Transverse colon (tissue), 4 donors: ENCODE measurements at regions not wholly inside any gene's neighbourhood (a gene's known extent, or its start where the extent isn't known, plus 50 kb on each side); places are given as distances from the start of the nearest gene placed in this dataset.

Experiments used
- DNase-seq: peaks from one replicate; pipeline ENCODE4 v3.0.0-alpha.2; 2019
- H3K27ac ChIP-seq, 4 donors: fragments of 200-600 bp; sonication (generic); 2 replicates each; pipeline ENCODE4 v1.5.1; 2016 to 2018; ENCODE audit warnings: inconsistent platforms in 4 of 4
- H3K27me3 ChIP-seq: fragments of 200-600 bp; sonication (generic); 2 replicates; pipeline ENCODE4 v1.5.1; 2017; ENCODE audit warnings: inconsistent platforms
- H3K36me3 ChIP-seq, 4 donors: fragments of 200-600 bp; sonication (generic); 2 replicates each; pipeline ENCODE4 v1.5.1; 2017 to 2019; ENCODE audit warnings: inconsistent platforms in 4 of 4
- H3K4me1 ChIP-seq, 4 donors: fragments of 200-600 bp; sonication (generic); 2 replicates each; pipeline ENCODE4 v1.5.1; 2017 to 2020; ENCODE audit warnings: inconsistent platforms in 4 of 4
- H3K4me3 ChIP-seq, 4 donors: fragments of 200-600 bp; sonication (generic); 1 replicate in 1 of 4; 2 replicates in 3 of 4; pipeline versions ENCODE4 v1.5.1 to v1.6.1; 2017 to 2019; ENCODE audit warnings: inconsistent platforms in 4 of 4
- H3K9me3 ChIP-seq, 2 donors: fragments of 200-600 bp; sonication (generic); 2 replicates each; pipeline ENCODE4 v1.5.1; 2017 to 2019; ENCODE audit warnings: inconsistent platforms in 2 of 2
- CTCF ChIP-seq, 5 experiments: fragments of 200-600 bp in 3 of 5; fragments of 450-650 bp in 2 of 5; sonication (generic) in 3 of 5; IDR thresholded peaks; 1 replicate in 2 of 5; 2 replicates in 3 of 5; pipeline ENCODE4 v1.5.1; 2016 to 2017; ENCODE audit warnings: antibody characterized with exemption in 5 of 5, inconsistent platforms in 3 of 5, mild to moderate bottlenecking in 2 of 5, moderate library complexity in 1 of 5
- EP300 ChIP-seq: sonication (generic); formaldehyde crosslinking; IDR thresholded peaks from one replicate; pipeline ENCODE4 v1.6.1; 2017; ENCODE audit warnings: antibody characterized with exemption, low read depth
- POLR2A ChIP-seq: fragments of 450-650 bp; IDR thresholded peaks from one replicate; pipeline ENCODE4 v1.6.1; 2016; ENCODE audit warnings: antibody characterized with exemption, mild to moderate bottlenecking, moderate library complexity
- POLR2AphosphoS5 ChIP-seq, 3 donors: sonication (generic); formaldehyde crosslinking; IDR thresholded peaks; one replicate each; pipeline ENCODE4 v1.6.1; 2016; ENCODE audit warnings: antibody characterized with exemption in 3 of 3
- WGBS, 2 donors: methylation state at CpG; one replicate each; pipeline ENCODE4 v1.1.5; 2018; ENCODE audit warnings: low coverage in 1 of 2; 5-methylcytosine and 5-hydroxymethylcytosine counted together
- in situ Hi-C, 4 donors: fragments of 200-750 bp; cut with MboI; loops; one replicate each; pipeline versions ENCODE4 v1.15.0 to v1.15.1; 2017; ENCODE audit warnings: low sequenced_read_pairs in 3 of 4, low pct_ligation_motif_present in 1 of 4, low pct_unique_long_range_greater_than_20kb in 1 of 4
- intact Hi-C: fragments of 100-400 bp; cut with DNase I; formaldehyde crosslinking; loops from one replicate; pipeline ENCODE4 v1.15.1; 2023; ENCODE audit warnings: low total_unique reads

GRCh38 chr5:174371600-174372094 is 326.1 kb downstream of the NSG2 start:
- H3K27ac ChIP-seq = no peak overlapping the region
- in situ Hi-C loops = no loop called here
- no peaks in the 10 kb centered on the region for H3K4me1 ChIP-seq
- WGBS, 2 donors = 37% methylated on average over 5 of the region's 10 CpGs; no CpG with 5 or more reads in 1 of the 2 donors
- H3K36me3 ChIP-seq = no peaks in the 10 kb centered on the region
- no peak overlapping the region for H3K4me3 ChIP-seq
- DNase-seq = no peak
- intact Hi-C loops = no loop called here
- no peaks in the 10 kb centered on the region for H3K27me3 ChIP-seq
- H3K9me3 ChIP-seq = no peaks in the 10 kb centered on the region
- TF ChIP-seq POLR2A (no peak), POLR2AphosphoS5 (IDR thresholded peaks at IDR 0.05) (no peak), EP300 (no peak), CTCF (IDR thresholded peaks at IDR 0.05) (no peak)

- intact Hi-C loops = no loop called here
- Histone ChIP-seq H3K27me3 (no peaks in the 10 kb centered on the region), H3K27ac (no peak overlapping the region), H3K4me3 (no peak overlapping the region), H3K4me1 (no peaks in the 10 kb centered on the region), H3K36me3 (no peaks in the 10 kb centered on the region), H3K9me3 (no peaks in the 10 kb centered on the region)
- TF ChIP-seq POLR2A (no peak), CTCF (IDR thresholded peaks at IDR 0.05) (no peak), POLR2AphosphoS5 (IDR thresholded peaks at IDR 0.05) (no peak)
- WGBS, 2 donors = 60 to 73% methylated on average over 1 to 8 of the region's 8 CpGs
- no peak for DNase-seq
- in situ Hi-C loops = no loop called here
Measured at GRCh38 chr5:174374206-174374605, 328.7 kb downstream of the NSG2 start.

- no peaks in the 10 kb centered on the region for H3K27me3 ChIP-seq
- no peak for DNase-seq
- no peaks in the 10 kb centered on the region for H3K4me1 ChIP-seq
- no peak overlapping the region for H3K27ac ChIP-seq
- H3K36me3 ChIP-seq = no peaks in the 10 kb centered on the region
- no peak overlapping the region for H3K4me3 ChIP-seq
- TF ChIP-seq POLR2AphosphoS5 (IDR thresholded peaks at IDR 0.05) = no peak
- no peak for TF ChIP-seq POLR2A
- no peak for TF ChIP-seq EP300
- no peak for TF ChIP-seq CTCF (IDR thresholded peaks at IDR 0.05)
- intact Hi-C loops (no loop called here), in situ Hi-C loops (no loop called here)
- 73 to 86% methylated on average over 1 to 4 of the region's 4 CpGs for WGBS, 2 donors
- no peaks in the 10 kb centered on the region for H3K9me3 ChIP-seq
Measured at GRCh38 chr5:174376056-174376455, 330.6 kb downstream of the NSG2 start.

- Histone ChIP-seq H3K9me3 (no peaks in the 10 kb centered on the region), H3K4me3 (no peak overlapping the region), H3K27me3 (no peaks in the 10 kb centered on the region), H3K36me3 (no peaks in the 10 kb centered on the region), H3K27ac (no peak overlapping the region), H3K4me1 (no peaks in the 10 kb centered on the region)
- DNase-seq = no peak
- in situ Hi-C loops (no loop called here), intact Hi-C loops (no loop called here)
- TF ChIP-seq EP300 = no peak
- no peak for TF ChIP-seq POLR2AphosphoS5 (IDR thresholded peaks at IDR 0.05)
- no peak for TF ChIP-seq POLR2A
- no peak for TF ChIP-seq CTCF (IDR thresholded peaks at IDR 0.05)
- 57 to 69% methylated on average over 6 of the region's 6 CpGs for WGBS, 2 donors
Measured at GRCh38 chr5:174376726-174377373, 331.3 kb downstream of the NSG2 start.
